B cell (primary cell): ENCODE measurements at regions not wholly inside any gene's neighbourhood (a gene's known extent, or its start where the extent isn't known, plus 50 kb on each side); places are given as distances from the start of the nearest gene placed in this dataset.

Source experiments
- ATAC-seq: fragments of 200-7000 bp; cut with Tn5 transposase; one replicate; pipeline ENCODE4 v1.10.0; 2021; ENCODE audit warnings: low read depth, mild to moderate bottlenecking, moderate number of reproducible peaks, moderate library complexity
- CTCF ChIA-PET: fragments of 350-600 bp; sonication (Branson Sonifier 250); formaldehyde crosslinking; loops from one replicate; lab custom pipeline; 2021; ENCODE audit warnings: antibody characterized with exemption, inconsistent platforms; lab: Charles Lee
- POLR2A ChIA-PET: fragments of 350-600 bp; sonication (Branson Sonifier 250); formaldehyde crosslinking; loops from one replicate; lab custom pipeline; 2021; ENCODE audit warnings: antibody characterized with exemption; lab: Charles Lee
- DNase-seq: peaks from one replicate; pipeline ENCODE4 v3.0.0; 2013
- H2AFZ ChIP-seq: 2 replicates; pipeline ENCODE4 v1.6.1; 2012; ENCODE audit warnings: mild to moderate bottlenecking, low read depth, low read length; ENCODE audit not compliant: insufficient read depth, poor library complexity, severe bottlenecking
- H3K27ac ChIP-seq, 2 donors: 1 replicate in 1 of 2; 2 replicates in 1 of 2; pipeline ENCODE4 v1.5.1; 2012 to 2013; ENCODE audit warnings: low read length in 2 of 2, mild to moderate bottlenecking in 2 of 2, moderate library complexity in 1 of 2
- H3K27me3 ChIP-seq, 4 experiments: fragments of 200-600 bp in 1 of 4; sonication (generic) in 1 of 4; replicated peaks in 1 of 4; 1 replicate in 2 of 4; 2 replicates in 2 of 4; pipeline versions ENCODE4 v1.6.1 to v1.7.0; 2013 to 2016; ENCODE audit warnings: low read length in 3 of 4, mild to moderate bottlenecking in 2 of 4, mixed read lengths in 1 of 4, moderate library complexity in 1 of 4; ENCODE audit not compliant: insufficient read depth in 4 of 4, control insufficient read depth in 3 of 4; ENCODE audit errors: control extremely low read depth in 1 of 4
- H3K36me3 ChIP-seq, 2 experiments: replicated peaks in 1 of 2; 1 replicate in 1 of 2; 2 replicates in 1 of 2; pipeline versions ENCODE4 v1.6.1 to v1.7.1; 2013; ENCODE audit warnings: low read length in 1 of 2; ENCODE audit not compliant: insufficient read depth in 2 of 2, control insufficient read depth in 1 of 2; ENCODE audit errors: control extremely low read depth in 1 of 2, extremely low read depth in 1 of 2
- H3K4me1 ChIP-seq, 2 donors: fragments of 200-600 bp in 1 of 2; sonication (generic) in 1 of 2; 1 replicate in 1 of 2; 2 replicates in 1 of 2; pipeline versions ENCODE4 v1.5.1 to v1.6.1; 2013 to 2017; ENCODE audit warnings: low read length in 2 of 2; ENCODE audit not compliant: control insufficient read depth in 2 of 2, insufficient read depth in 2 of 2
- H3K4me2 ChIP-seq: replicated peaks from 2 replicates; pipeline ENCODE3; 2012; ENCODE audit warnings: mild to moderate bottlenecking, low read depth, low read length; ENCODE audit not compliant: poor library complexity, severe bottlenecking
- H3K4me3 ChIP-seq, 5 experiments: fragments of 200-600 bp in 1 of 5; sonication (generic) in 1 of 5; 1 replicate in 3 of 5; 2 replicates in 2 of 5; pipeline versions ENCODE4 v1.5.1 to v1.7.0; 2011 to 2016; ENCODE audit warnings: low read length in 4 of 5, mild to moderate bottlenecking in 4 of 5, low read depth in 2 of 5, control low read depth in 1 of 5, moderate library complexity in 1 of 5; ENCODE audit not compliant: insufficient read depth in 1 of 5; ENCODE audit errors: control extremely low read depth in 1 of 5, extremely low read depth in 1 of 5
- H3K79me2 ChIP-seq: fragments of 200-600 bp; sonication (generic); one replicate; pipeline ENCODE4 v1.6.0; 2016; ENCODE audit warnings: low read length; ENCODE audit not compliant: control insufficient read depth, insufficient read depth
- H3K9ac ChIP-seq: fragments of 200-600 bp; sonication (generic); 2 replicates; pipeline ENCODE4 v1.6.1; 2017; ENCODE audit warnings: mild to moderate bottlenecking, low read length, moderate library complexity
- H3K9me3 ChIP-seq, 3 donors: one replicate each; pipeline versions ENCODE4 v1.6.1 to v1.7.1; 2013; ENCODE audit warnings: low read length in 2 of 3; ENCODE audit not compliant: control insufficient read depth in 2 of 3, insufficient read depth in 1 of 3; ENCODE audit errors: control extremely low read depth in 1 of 3
- H4K20me1 ChIP-seq: 2 replicates; pipeline ENCODE4 v1.6.0; 2012; ENCODE audit warnings: mild to moderate bottlenecking, low read length; ENCODE audit not compliant: insufficient read depth, control insufficient read depth, poor library complexity, severe bottlenecking
- H3K27ac Mint-ChIP-seq: one replicate; pipeline ENCODE4 v1.8.0; 2021; ENCODE audit warnings: mixed read lengths
- H3K27me3 Mint-ChIP-seq: one replicate; pipeline ENCODE4 v1.8.0; 2021; ENCODE audit warnings: mixed read lengths
- H3K4me1 Mint-ChIP-seq: one replicate; pipeline ENCODE4 v1.8.0; 2021; ENCODE audit warnings: mixed read lengths
- H3K4me3 Mint-ChIP-seq: one replicate; pipeline ENCODE4 v1.8.0; 2021; ENCODE audit warnings: mixed read lengths
- H3K9me3 Mint-ChIP-seq: one replicate; pipeline ENCODE4 v1.8.0; 2022; ENCODE audit warnings: mixed read lengths; ENCODE audit not compliant: insufficient read depth
- EZH2 ChIP-seq: IDR thresholded peaks from 2 replicates; pipeline ENCODE4 v1.6.1; 2012; ENCODE audit warnings: borderline replicate concordance, low read depth, mild to moderate bottlenecking, moderate library complexity, low read length; ENCODE audit not compliant: insufficient read depth, poor library complexity, severe bottlenecking
- WGBS: methylation state at CpG from one replicate; pipeline ENCODE4 v1.1.5; 2013; ENCODE audit warnings: missing lambda C conversion rate; ENCODE audit not compliant: insufficient coverage; 5-methylcytosine and 5-hydroxymethylcytosine counted together
- intact Hi-C: fragments of 100-400 bp; cut with micrococcal nuclease; formaldehyde crosslinking; loops from one replicate; pipeline ENCODE4 v1.10.0; 2022
- TF ChIP-seq, protein P1 (sequence below): fragments of 200-600 bp; IDR thresholded peaks from one replicate; pipeline ENCODE4 v1.8.0; 2022; ENCODE audit warnings: antibody characterized with exemption, mild to moderate bottlenecking

DNA sequence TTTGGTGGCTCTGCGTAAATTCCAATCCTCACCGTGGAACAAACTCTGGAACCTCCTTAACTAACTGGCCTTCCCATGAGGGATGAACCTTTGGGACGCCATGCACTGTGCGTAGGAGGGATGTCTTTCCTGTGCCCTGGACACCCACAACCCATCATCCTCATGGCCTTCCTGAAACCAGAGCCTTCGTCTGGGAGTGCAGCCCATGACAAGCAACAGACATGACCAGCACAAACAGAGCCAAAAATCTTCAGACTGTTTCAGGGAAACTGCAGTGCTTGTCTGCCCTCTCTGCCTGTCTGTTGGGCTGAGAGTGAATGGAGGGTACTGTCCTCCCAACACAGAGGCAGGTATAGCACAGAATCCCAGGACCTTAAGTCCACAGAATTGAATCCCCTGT, 61.1 kb upstream of the BOC start:
- Histone ChIP-seq H3K27me3 (no peaks in the 10 kb centered on the region), H3K79me2 (no peaks in the 10 kb centered on the region), H4K20me1 (no peaks in the 10 kb centered on the region), H3K9me3 (no peaks in the 10 kb centered on the region), H3K36me3 (no peaks in the 10 kb centered on the region), H2AFZ (no peak overlapping the region), H3K9ac (no peak overlapping the region), H3K4me3 (no peak overlapping the region), H3K4me1 (no peaks in the 10 kb centered on the region), H3K27ac (no peak overlapping the region), H3K4me2 (no peak overlapping the region)
- Mint-ChIP-seq H3K27me3 (peaks cover 5% of the 10 kb centered on the region), H3K4me1 (peaks cover 7% of the 10 kb centered on the region), H3K4me3 (no peak overlapping the region), H3K27ac (no peak overlapping the region), H3K9me3 (no peaks in the 10 kb centered on the region)
- ATAC-seq (no peak), DNase-seq (no peak)
- ChIA-PET POLR2A (no interaction called here), CTCF (no interaction called here)
- WGBS, result 0% methylated on average over 1 of the region's 5 CpGs
- TF ChIP-seq EZH2, result no peak
- TF ChIP-seq, protein P1, sequence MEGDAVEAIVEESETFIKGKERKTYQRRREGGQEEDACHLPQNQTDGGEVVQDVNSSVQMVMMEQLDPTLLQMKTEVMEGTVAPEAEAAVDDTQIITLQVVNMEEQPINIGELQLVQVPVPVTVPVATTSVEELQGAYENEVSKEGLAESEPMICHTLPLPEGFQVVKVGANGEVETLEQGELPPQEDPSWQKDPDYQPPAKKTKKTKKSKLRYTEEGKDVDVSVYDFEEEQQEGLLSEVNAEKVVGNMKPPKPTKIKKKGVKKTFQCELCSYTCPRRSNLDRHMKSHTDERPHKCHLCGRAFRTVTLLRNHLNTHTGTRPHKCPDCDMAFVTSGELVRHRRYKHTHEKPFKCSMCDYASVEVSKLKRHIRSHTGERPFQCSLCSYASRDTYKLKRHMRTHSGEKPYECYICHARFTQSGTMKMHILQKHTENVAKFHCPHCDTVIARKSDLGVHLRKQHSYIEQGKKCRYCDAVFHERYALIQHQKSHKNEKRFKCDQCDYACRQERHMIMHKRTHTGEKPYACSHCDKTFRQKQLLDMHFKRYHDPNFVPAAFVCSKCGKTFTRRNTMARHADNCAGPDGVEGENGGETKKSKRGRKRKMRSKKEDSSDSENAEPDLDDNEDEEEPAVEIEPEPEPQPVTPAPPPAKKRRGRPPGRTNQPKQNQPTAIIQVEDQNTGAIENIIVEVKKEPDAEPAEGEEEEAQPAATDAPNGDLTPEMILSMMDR, result no peak
- intact Hi-C loops, result no loop called here

DNA sequence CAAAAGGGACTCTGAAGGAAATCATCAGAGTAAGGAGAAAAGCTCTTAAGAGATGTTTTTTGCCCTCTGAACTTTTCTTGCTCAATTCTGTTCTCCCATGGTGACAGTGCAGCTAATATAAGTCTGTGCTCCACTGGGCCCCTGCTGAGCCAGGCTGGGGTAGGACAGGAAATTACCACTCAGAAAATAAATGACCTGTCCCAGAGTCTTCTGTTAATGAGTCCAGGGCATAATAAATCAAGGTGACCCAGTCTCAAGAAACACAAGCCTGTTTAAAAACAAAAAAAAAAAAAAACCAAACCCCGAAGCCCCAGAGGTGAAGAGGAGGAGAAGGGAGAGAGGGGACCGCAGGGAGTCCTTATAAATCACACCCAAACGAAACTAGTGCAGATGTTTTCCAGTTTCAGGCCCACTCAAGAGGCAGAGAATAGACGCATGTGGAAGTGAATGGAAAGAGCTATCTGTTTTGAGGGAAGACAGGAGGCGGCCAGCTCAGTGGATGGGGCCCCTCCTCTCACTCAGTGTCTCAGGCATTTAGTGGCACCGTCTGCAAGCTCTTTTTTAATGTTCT, 59.8 kb upstream of the BOC start:
- Histone ChIP-seq H3K4me1 (no peaks in the 10 kb centered on the region), H3K27ac (no peak overlapping the region), H2AFZ (no peak overlapping the region), H3K9me3 (no peaks in the 10 kb centered on the region), H3K4me3 (no peak overlapping the region), H3K27me3 (no peaks in the 10 kb centered on the region), H4K20me1 (no peaks in the 10 kb centered on the region), H3K4me2 (no peak overlapping the region), H3K9ac (no peak overlapping the region), H3K79me2 (no peaks in the 10 kb centered on the region), H3K36me3 (no peaks in the 10 kb centered on the region)
- no peak overlapping the region for H3K27ac Mint-ChIP-seq
- WGBS, result 81% methylated on average over 4 of the region's 6 CpGs
- ATAC-seq (no peak), DNase-seq (no peak)
- CTCF ChIA-PET, result no interaction called here
- intact Hi-C loops, result no loop called here
- POLR2A ChIA-PET, result no interaction called here
- no peaks in the 10 kb centered on the region for H3K9me3 Mint-ChIP-seq
- peaks cover 5% of the 10 kb centered on the region for H3K27me3 Mint-ChIP-seq
- H3K4me3 Mint-ChIP-seq, result no peak overlapping the region
- peaks cover 7% of the 10 kb centered on the region for H3K4me1 Mint-ChIP-seq
- no peak for TF ChIP-seq EZH2
- TF ChIP-seq, protein P1, result no peak
